Prostate gland (tissue), 2 donors: ENCODE measurements at regions not wholly inside any gene's neighbourhood (a gene's known extent, or its start where the extent isn't known, plus 50 kb on each side); places are given as distances from the start of the nearest gene placed in this dataset.
"Not testable (repeated sequence)": the region's sequence is repeated elsewhere in the genome, so short reads cannot be mapped to it uniquely, and the experiment has no call there.

Experiments used
- DNase-seq: peaks from one replicate; pipeline ENCODE4 v3.0.0-alpha.2; 2019; ENCODE audit warnings: low spot score
- H3K27ac ChIP-seq, 2 donors: fragments of 200-600 bp; sonication (generic); 2 replicates each; pipeline ENCODE4 v1.5.1; 2017 to 2019
- H3K27me3 ChIP-seq: fragments of 200-600 bp; sonication (generic); replicated peaks from 2 replicates; pipeline ENCODE4 v1.5.1; 2019; ENCODE audit not compliant: insufficient read depth
- H3K36me3 ChIP-seq, 2 donors: fragments of 200-600 bp; sonication (generic); 1 replicate in 1 of 2; 2 replicates in 1 of 2; pipeline versions ENCODE4 v1.5.1 to v1.8.1; 2017 to 2019
- H3K4me1 ChIP-seq: fragments of 200-600 bp; sonication (generic); replicated peaks from 2 replicates; pipeline ENCODE4 v1.5.1; 2019
- H3K4me3 ChIP-seq, 2 donors: fragments of 200-600 bp; sonication (generic); 2 replicates each; pipeline ENCODE4 v1.5.1; 2017 to 2019
- H3K9me3 ChIP-seq: fragments of 200-600 bp; sonication (generic); 2 replicates; pipeline ENCODE4 v1.5.1; 2017
- CTCF ChIP-seq, 4 experiments: fragments of 200-600 bp in 2 of 4; fragments of 450-650 bp in 2 of 4; sonication (generic) in 2 of 4; IDR thresholded peaks; 1 replicate in 3 of 4; 2 replicates in 1 of 4; pipeline ENCODE4 v1.5.1; 2016 to 2019; ENCODE audit warnings: antibody characterized with exemption in 4 of 4, mild to moderate bottlenecking in 2 of 4, moderate library complexity in 2 of 4
- POLR2A ChIP-seq: fragments of 450-650 bp; IDR thresholded peaks from one replicate; pipeline ENCODE4 v1.6.1; 2016; ENCODE audit warnings: antibody characterized with exemption, mild to moderate bottlenecking
- POLR2AphosphoS5 ChIP-seq: sonication (generic); formaldehyde crosslinking; IDR thresholded peaks from one replicate; pipeline ENCODE4 v1.6.1; 2017; ENCODE audit warnings: antibody characterized with exemption
- WGBS: methylation state at CpG from one replicate; pipeline ENCODE4 v1.1.5; 2018; 5-methylcytosine and 5-hydroxymethylcytosine counted together
- intact Hi-C: fragments of 100-400 bp; cut with DNase I; formaldehyde crosslinking; loops from one replicate; pipeline ENCODE4 v1.14.2; 2022

- intact Hi-C loops: loop anchor here (5.0 kb wide), 2 partner anchors 219 to 234 kb away; partner anchors contain the start of gene KCTD12
Observed at GRCh38 chr13:76668716-76669115, 217.5 kb downstream of the KCTD12 start.

GRCh38 chr13:76668141-76668540 is 218.1 kb downstream of the KCTD12 start:
- intact Hi-C loops: loop anchor here (5.0 kb wide), 2 partner anchors 219 to 234 kb away; partner anchors contain the start of gene KCTD12
- H3K4me3 ChIP-seq: no peak overlapping the region
- no peaks in the 10 kb centered on the region for H3K9me3 ChIP-seq
- H3K36me3 ChIP-seq: no peaks in the 10 kb centered on the region
- H3K27me3 ChIP-seq: no peaks in the 10 kb centered on the region
- no peak for DNase-seq
- H3K27ac ChIP-seq: no peak overlapping the region
- 65% methylated on average over 2 of the region's 2 CpGs for WGBS
- no peaks in the 10 kb centered on the region for H3K4me1 ChIP-seq
- no peak for TF ChIP-seq CTCF (IDR thresholded peaks at IDR 0.05)
- no peak for TF ChIP-seq POLR2A
- no peak for TF ChIP-seq POLR2AphosphoS5

More at GRCh38 chr13:76668716-76669115, 217.5 kb downstream of the KCTD12 start:
- no peaks in the 10 kb centered on the region for H3K9me3 ChIP-seq
- no peak overlapping the region for H3K27ac ChIP-seq
- no peak for DNase-seq
- H3K4me3 ChIP-seq: no peak overlapping the region
- no peaks in the 10 kb centered on the region for H3K27me3 ChIP-seq
- TF ChIP-seq CTCF (IDR thresholded peaks at IDR 0.05) (no peak), POLR2AphosphoS5 (no peak), POLR2A (no peak)
- H3K4me1 ChIP-seq: no peaks in the 10 kb centered on the region
- no peaks in the 10 kb centered on the region for H3K36me3 ChIP-seq
- 91% methylated on average over 5 of the region's 5 CpGs for WGBS

- H3K27ac ChIP-seq: no peak overlapping the region
- H3K9me3 ChIP-seq: no peaks in the 10 kb centered on the region
- TF ChIP-seq POLR2A (no peak), POLR2AphosphoS5 (no peak), CTCF (IDR thresholded peaks at IDR 0.05) (peak in 2 of 4 experiments; percentile 39 to 41)
- no peak for DNase-seq
- H3K4me3 ChIP-seq: no peak overlapping the region
- no peaks in the 10 kb centered on the region for H3K27me3 ChIP-seq
- no peaks in the 10 kb centered on the region for H3K36me3 ChIP-seq
- H3K4me1 ChIP-seq: no peaks in the 10 kb centered on the region
- intact Hi-C loops: loop anchor here (5.0 kb wide), 2 partner anchors 220 to 235 kb away; partner anchors contain the start of gene KCTD12
Observed at GRCh38 chr13:76667551-76667950, 218.7 kb downstream of the KCTD12 start.

GRCh38 chr13:76663592-76664335 is 222.4 kb downstream of the KCTD12 start:
- TF ChIP-seq CTCF (IDR thresholded peaks at IDR 0.05): no peak
- no peak for TF ChIP-seq POLR2A
- TF ChIP-seq POLR2AphosphoS5: no peak
- DNase-seq: no peak
- intact Hi-C loops: no loop called here

GRCh38 chr13:76659074-76659473 is 227.1 kb downstream of the KCTD12 start:
- intact Hi-C loops: not testable (repeated sequence)
- 75% methylated on average over 7 of the region's 7 CpGs for WGBS

More at GRCh38 chr13:76663592-76664335, 222.4 kb downstream of the KCTD12 start:
- Histone ChIP-seq H3K9me3 (no peaks in the 10 kb centered on the region), H3K27ac (no peak overlapping the region), H3K4me3 (no peak overlapping the region), H3K27me3 (no peaks in the 10 kb centered on the region), H3K4me1 (no peaks in the 10 kb centered on the region), H3K36me3 (no peaks in the 10 kb centered on the region)
- WGBS: 46% methylated on average over 4 of the region's 4 CpGs

More at GRCh38 chr13:76659074-76659473, 227.1 kb downstream of the KCTD12 start:
- not testable (repeated sequence) for H3K4me1 ChIP-seq, DNase-seq, H3K9me3 ChIP-seq, H3K27me3 ChIP-seq, H3K36me3 ChIP-seq, H3K27ac ChIP-seq, H3K4me3 ChIP-seq
